ENCODE measurements at regions not wholly inside any gene's neighbourhood (a gene's known extent, or its start where the extent isn't known, plus 50 kb on each side); places are given as distances from the start of the nearest gene placed in this dataset.
"Not testable (repeated sequence)": the region's sequence is repeated elsewhere in the genome, so short reads cannot be mapped to it uniquely, and the experiment has no call there.

DNA sequence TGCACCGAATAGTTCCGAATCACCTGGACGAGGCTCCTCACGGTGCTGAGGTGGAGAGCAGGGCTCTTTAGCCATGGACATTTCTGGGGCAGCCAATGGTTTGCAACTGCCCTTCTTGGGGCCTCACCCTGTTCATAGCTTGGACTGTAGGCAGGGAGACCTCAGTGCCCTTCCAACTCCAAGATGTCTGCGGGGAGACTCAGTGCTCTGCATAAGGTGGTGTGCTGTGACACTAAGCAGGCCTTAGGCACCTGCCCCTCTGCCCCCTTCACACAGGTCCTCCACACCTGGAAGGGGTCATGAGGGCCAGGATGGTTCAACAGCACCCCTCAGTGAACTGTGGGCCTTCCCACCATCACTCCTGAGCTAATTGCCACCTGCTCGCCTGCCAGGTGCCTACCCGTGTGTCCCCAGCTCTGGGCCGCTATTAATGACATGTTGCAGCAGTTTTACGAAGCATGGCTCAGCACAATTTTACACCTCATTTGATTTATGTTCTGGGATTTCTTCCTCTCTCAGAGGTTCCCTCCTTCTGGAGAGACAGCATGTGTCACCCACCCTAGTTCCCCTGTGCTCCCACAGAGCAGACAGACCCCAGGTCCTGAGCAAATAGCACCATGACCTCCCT is 101.2 kb upstream of the SMAD3 start:
- DNase-seq (ENCODE audit: low read depth in 2 of 2), result no peak

DNA sequence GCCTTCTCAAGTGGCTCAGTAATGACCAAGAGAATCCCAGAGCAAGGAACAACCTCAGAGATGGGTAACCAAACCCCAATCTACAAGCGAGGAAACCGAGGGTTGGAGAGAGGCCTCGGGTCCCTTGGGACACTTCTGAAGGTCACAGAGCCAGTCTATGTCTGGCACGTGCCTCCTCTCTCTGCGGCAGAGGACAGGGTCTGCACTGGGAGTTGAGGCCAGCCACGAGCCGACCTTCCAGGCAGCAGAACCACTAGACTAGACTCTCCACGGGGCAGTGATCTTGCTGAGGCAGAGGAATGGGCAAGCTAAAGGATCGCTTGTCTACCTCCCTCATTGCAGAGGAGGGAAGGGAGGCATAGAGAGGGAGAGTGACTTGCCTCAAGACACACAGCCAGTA is 100.6 kb upstream of the SMAD3 start:
- DNase-seq (ENCODE audit: low read depth in 2 of 2), result no peak

DNA sequence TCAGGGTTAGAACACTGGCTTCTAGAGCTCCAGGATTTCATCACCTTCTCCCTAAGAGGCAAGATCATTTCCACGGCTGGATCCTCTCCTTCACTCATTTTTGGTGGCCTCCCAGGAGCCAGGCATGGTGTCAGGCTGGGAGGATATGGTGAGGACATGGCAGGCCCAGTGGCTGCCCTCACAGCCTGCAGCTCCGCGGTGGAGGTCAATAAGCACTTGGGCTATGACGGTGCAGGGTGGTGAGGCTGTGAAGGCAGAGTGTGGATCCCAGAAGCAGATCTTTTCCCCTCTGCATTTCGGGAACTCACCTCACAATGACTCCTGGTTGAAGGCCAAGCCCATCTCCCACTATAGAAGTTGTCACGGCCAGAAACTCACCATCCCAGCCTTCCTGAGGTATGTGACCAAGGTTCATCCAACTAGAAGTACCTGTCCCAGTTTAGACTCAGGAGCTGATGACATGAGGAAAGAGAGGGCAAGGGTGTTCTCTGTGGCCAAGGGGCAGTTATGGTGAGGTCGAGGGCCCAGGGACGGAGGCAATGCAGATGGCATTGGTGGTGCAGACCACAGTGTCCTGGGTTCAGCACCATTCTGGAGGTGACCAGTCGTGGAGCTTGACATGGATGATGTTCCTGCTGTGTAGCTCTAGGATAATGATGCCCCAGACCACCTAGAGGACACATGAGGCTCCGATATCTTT is 100.1 kb upstream of the SMAD3 start:
- no peak for DNase-seq (ENCODE audit: low read depth in 2 of 2)

DNA sequence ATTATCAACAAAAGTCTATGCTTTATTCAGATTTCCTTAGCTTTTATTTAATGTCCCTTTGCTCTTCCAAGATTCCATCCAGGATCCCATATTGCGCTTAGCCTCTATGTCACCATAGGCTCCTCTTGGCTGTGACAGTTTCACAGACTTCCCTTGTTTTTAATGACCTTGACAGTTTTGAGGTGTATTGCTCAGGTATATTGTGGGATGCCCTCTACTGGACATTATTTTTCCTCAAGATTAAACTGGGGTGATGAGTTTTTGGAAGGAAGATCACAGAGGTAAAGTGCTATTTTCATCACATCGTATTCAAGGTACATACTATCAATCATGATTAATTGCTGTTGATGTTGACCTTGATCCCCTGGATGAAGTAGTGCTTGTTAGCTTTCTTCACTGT is 99.1 kb upstream of the SMAD3 start:
- no peak for DNase-seq (ENCODE audit: low read depth in 2 of 2)

DNA sequence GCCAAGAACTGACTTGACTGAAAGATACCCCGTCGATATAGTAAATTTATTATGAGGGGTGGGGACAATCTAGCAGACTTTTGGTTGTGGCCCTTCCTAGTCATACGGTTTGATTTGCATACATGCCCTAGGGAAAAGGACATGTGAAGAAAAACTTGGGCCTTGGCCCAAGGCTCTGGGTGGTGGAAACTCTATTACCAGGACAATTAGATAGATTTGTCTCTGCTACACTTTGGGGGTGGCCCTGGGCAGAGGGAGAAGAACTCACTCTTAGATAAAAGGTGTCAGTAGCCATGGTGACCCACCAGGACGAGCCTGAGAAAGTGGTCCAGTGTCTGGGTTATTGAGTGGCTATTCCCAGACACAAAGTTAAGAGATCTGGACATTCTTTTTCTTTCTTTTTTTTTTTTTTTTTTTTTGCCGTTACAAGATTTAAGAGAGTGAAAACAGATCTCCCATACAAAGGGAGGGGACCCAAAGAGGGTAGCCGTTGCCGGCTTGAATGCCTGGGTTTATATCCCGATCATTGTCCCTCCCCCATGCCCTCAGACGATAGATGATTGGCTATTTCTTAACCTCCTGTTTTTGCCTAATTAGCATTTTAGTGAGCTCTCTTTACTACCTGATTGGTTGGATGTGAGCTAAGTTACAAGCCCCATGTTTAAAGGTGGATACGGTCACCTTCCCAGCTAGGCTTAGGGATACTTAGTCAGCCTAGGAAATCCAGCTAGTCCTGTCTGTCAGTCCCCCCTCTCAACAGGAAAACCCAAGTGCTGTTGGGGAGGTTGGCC is 96.4 kb upstream of the SMAD3 start:
- no peak for DNase-seq (ENCODE audit: low read depth in 2 of 2)

DNA sequence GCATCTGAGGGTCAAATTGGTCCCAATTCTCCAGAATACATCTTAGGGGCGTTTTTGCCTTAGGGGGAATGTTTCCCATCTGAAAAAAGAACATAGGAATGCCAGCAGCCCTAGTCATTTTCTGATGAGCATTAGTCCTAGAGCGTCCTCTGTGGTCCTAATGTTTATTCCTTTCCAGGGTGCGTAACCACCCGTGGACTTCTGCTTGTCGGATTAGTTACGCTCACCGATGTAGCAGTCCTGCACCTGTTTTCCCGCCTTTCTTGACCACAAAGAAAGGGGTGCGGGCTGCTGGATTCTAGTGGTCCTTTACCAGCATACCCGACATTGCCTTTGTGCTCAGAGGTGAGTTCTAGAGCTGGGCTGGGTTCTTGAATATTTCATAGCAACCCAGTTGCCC is 91.3 kb upstream of the SMAD3 start:
- DNase-seq (ENCODE audit: low read depth in 2 of 2), result not testable (repeated sequence)

DNA sequence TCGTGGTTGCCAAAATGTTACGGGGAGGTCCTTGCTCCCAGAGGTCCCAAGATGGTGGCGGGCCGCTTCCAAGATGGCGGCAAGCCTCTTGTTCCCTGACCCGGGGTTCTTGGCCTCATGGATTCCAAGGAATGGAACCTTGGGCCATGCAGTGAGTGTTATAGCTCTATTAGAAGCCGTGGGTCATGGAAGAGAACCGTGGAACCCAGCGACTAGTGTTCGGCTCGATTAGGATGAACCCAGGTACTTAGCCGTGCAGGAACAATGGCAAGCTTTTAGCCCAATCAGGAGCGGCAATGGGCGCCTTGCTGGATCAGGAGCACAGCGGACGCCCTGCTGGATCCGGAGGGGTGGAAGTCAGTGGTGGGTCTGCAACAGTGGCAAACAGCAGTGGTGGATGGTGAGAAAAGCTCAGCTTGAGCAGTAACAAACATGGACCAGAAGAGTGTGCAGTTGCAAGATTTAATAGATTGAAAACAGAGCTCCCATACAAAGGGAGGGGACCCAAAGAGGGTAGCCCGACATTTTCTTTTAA is 89.2 kb upstream of the SMAD3 start:
- not testable (repeated sequence) for DNase-seq (ENCODE audit: low read depth in 2 of 2)

DNA sequence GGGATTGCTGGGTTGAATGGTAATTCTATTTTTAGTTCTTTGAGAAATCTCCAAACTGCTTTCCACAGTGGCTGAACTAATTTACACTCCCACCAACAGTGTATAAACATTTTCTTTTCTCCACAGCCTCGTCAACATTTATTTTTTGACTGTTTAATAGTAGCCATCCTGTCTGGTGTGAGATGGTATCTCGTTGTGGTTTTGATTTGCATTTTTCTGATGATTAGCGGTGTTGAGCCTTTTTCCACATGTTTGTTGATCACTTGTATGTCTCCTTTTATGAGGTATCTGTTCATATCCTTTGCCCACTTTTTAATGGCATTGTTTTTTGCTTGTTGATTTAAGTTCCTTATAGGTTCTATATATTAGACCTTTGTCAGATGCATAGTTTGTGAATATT is 85.1 kb upstream of the SMAD3 start:
- not testable (repeated sequence) for DNase-seq (ENCODE audit: low read depth in 2 of 2)

DNA sequence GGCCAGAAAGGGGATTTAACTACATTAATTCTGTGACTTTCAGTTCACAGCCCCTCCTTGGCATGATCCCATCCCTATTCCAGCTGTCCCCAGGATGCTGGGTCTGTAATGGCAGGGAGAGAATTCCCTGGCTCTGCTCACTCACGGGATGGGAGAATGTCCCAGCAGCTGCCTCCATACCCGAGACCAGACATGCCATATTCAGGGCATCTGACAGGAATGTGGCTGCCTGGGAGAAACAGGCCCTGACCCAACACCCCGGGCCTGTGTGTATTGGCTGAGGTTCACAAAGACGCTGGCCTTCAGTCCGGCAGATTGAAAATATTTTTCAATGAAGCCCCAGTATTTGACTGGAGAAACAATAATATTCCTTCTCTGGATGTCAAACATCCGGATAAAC is 83.6 kb upstream of the SMAD3 start:
- no peak for DNase-seq (ENCODE audit: low read depth in 2 of 2)

DNA sequence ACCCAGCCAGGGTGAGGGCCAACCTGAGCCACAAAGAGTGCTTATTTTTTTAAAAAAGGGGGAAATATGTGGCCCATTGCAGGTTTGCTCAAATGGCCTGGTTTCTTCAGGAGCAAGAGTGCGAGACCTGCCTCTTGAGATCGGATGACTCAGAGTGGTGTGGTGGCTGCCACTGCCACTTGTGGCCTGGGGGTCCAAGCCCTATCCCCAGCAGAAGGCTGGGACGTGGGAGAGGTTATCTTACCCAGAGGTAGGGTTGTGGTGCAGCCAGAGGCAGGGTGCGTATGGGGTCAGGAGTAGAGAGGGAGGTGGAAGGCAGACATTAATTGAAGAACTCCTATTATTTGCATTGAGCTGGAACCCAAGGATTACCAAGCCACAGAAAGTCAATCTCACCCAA is 83.2 kb upstream of the SMAD3 start:
- no peak for DNase-seq (ENCODE audit: low read depth in 2 of 2)

DNA sequence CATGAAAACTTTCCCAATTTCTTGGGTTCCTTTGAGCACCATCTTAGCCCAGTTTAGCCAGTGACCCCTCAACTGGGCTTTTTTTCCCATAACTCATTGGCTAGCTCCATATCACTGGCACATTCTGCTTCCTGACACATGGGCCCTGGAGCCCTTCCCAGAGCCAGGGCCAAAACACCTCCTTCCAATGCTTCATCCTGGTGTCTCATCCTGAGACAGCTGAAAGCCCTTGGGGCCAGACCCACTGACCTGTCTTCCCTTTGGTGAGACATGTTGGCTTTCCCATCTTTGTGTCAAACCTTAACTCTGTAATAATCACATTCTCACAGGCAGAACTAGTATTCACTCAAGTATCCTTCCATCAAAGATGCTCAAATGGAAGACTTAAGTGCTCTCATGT is 82.6 kb upstream of the SMAD3 start:
- DNase-seq (ENCODE audit: low read depth in 2 of 2), result no peak

DNA sequence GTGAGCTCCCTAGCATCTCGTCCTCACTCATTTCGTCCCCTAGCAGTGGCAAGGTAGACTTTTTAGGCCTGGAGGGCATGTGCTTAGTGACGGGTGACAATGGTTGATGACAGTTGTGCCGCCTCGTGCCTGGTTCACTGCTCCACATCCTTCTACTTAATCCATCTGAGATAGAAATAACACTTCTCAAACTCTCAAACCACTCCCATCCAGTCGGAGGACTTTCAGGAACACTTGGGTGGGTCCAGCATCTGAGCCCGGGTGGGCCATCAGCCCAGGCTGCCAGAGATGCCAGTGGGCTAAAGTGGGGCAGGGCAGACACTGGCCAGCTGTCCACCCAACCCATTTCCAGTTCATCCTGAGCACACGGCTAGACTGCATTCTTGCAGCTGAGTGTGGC is 79.7 kb upstream of the SMAD3 start:
- DNase-seq (ENCODE audit: low read depth in 2 of 2), result no peak

DNA sequence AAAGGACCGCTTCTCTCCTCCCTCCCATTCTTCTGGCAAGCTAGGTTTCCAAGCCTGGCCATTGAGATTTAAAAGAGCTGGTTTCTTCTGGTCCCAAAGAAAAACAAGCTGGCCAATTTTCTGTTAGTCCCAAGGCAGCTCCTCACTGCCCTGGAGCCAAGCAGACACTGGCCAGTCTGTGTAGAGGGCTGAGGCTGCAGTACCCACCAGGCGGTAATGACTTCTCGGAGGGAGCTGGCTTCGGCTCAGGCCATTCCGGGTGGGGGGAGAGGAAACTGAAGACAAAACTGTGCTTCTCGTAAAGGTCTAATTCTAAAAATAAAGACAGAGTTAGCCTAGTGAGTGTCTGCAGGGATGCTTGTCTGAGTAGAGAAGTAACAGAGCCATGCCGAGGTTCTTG is 78.5 kb upstream of the SMAD3 start:
- DNase-seq (ENCODE audit: low read depth in 2 of 2), result no peak

DNA sequence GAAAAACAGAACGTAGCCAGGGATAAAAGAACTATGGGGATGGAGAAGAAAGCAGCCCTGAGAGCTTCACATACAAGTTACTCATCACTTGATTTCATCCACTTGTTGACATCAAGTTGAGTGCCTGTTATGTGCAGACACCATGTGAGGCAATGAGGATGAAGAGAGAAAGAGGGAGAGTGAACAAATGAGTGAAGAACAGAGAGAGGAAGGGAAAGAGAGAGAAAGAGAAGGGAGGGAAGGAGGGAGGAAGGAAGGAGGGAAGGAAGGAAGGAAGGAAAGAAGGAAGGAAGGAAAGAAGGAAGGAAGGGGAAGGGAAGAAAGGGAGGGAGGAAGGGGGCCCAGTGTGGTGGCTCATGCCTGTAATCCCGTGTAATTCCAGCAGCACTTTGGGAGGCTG is 72.3 kb upstream of the SMAD3 start:
- no peak for DNase-seq (ENCODE audit: low read depth in 2 of 2)

DNA sequence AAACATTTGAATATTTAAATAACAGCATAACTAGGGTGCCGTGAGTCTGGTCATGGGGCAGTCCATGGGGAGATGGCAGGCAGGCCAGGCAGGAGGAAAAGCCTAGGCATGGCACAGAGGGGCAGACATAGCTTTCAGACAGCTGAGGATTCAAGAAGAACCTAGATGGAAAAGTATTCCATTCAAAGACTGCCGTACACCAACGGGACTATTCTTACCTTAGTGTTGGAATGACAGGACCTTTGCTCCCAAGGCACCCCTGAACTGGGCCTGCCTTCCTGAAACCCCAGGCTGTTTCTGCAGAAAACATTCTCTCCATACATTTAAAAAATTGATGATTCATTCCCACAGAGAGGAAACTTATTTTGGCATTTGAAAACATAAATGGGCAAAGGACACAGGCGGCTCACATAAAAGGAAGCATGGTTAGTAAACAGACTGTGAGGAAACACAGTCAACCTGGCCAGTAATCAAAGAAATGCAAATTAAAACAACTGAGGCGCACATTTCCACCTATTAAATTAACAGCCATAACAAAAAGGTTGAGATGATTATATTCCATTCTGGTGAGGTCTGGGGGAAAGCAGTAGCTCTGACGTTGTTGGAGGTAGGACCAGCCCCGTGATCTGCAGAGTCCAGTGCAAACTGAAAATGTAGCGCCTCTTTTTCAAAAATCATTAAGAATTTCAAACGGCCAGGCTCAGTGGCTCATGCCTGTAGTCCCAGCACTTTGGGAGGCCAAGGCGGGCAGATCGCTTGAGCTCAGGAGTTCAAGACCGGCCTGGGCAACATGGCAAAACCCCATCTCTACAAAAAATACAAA is 71.3 kb upstream of the SMAD3 start:
- DNase-seq (ENCODE audit: low read depth in 2 of 2), result no peak

DNA sequence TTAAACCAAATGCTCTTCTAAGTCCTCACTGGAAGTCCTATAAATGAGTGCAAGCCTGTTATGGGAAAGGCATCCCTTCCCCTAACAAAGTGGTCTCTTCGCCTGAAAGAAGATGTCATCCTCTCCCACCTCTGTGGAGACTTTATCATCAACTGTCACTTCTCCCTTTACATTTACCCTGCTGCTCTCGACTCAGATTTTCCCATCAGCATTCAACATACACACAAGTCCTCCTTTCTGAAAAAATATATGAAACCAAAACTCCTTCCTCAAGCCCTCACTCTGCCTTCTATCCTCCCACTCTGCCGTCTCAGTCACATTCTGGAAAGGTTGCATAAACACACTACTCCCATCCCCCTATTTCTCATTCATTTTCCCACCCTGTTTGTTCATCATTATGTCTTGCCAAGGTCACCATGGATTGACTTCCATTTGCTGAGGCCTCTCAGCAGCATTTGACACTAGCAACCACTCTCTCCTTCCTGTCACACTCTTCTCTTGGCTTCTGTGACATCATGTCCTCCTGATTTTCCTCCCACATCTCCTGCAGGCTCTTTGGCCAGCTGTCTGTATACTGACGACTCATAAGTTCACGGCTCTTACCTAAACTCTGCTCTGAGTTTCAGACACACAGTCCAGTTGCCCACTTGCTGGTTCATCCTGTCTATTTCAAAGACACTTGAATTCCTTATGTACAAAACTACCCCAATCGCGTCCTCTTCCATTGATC is 70.3 kb upstream of the SMAD3 start:
- no peak for DNase-seq (ENCODE audit: low read depth in 2 of 2)

DNA sequence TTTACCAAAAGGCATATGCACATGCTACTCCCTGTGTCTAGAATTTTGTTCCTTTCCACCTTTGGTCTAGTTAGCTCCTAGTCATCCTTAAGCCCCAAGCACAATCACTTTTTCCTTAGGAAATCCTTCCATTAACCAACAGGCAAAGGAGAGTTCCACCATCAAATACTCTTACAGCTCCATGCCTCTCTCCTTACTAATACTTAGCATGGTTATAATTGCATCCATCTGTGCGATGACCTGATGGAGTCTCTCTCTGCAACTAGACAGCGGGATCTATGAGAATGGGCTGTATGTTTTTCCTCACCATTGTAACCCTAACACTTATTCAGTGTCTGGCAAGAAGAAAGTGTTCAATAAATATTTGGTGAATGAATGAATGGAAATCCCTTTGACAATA is 69.3 kb upstream of the SMAD3 start:
- DNase-seq (ENCODE audit: low read depth in 2 of 2), result no peak

DNA sequence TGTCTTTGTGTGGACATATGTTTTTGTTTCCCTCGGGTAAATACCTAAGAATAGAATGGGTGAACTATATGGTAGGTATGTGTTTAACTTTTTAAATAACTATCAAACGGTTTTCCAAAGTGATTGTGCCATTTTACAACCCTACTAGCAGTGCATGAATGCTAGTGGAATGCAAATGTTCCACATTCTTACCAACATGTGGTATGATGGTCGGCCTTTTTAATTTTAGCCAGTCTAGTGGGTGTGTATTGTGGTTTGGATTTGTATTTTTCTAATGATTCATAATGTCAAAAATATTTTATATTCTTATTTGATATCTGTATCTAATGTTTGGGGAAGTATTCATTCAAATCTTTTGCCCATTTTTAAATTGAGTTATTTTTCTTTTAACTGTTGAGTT is 68.2 kb upstream of the SMAD3 start:
- DNase-seq (ENCODE audit: low read depth in 2 of 2), result no peak

DNA sequence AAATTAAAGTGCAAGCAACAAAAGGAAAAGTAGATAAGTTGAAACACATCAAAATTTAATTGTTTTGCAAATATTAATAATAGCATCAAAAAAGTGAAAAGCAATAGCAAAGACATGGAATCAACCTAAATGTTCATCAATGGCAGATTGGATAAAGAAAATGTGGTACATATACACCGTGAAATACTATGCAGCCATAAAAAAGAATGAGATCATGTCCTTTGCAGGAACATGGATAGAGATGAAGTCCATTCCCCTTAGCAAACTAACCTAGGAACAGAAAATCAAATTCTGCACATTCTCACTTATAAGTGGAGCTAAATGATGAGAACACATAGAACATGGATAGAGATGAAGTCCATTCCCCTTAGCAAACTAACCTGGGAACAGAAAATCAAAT is 67.2 kb upstream of the SMAD3 start:
- DNase-seq (ENCODE audit: low read depth in 2 of 2), result not testable (repeated sequence)

DNA sequence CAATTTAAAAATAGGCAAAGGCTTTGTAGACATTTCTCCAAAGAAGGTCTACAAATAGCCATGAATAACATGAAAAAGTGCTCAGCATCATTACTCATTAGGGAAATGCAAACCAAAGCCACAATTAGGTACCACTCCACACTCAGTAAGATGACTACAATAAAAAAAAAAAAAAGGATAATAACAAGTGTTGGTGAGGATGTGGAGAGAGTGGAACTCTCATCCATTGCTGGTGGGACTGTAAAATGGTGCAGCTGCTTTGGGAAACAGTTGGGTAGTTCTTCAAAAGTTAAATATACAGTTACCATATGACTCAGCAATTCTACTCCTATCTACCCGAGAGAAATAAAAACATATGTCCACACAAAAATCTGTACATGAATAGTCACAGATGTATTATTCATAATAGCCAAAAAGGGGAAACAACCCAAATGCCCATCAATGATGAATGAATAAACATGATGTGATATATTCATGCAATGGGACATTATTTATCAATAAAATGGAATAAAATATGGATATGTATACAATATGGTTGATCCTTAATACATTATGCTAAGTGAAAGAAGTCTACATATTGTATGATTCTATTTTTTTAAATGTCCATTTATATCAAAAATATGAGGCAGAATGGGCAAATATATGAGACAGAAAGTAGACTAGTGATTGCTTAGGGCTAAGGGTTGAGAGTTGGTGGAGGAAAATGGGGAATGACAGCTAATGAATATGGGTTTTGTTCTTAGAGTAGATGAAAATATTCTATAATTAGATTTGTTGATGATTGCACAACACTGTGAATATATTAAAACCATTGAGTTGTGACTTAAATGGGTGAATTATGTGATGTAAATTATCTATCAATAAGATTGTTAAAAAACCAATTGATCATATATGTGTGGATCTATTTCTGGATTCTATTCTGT is 66.1 kb upstream of the SMAD3 start:
- DNase-seq (ENCODE audit: low read depth in 2 of 2), result no peak
